H1 (cell line): ENCODE measurements at regions not wholly inside any gene's neighbourhood (a gene's known extent, or its start where the extent isn't known, plus 50 kb on each side); places are given as distances from the start of the nearest gene placed in this dataset.

ENCODE experiments used
- CTCF ChIA-PET: fragments of 300-600 bp; sonication (Branson Sonifier 250); formaldehyde crosslinking; loops from one replicate; lab custom pipeline; 2021; ENCODE audit not compliant: partially characterized antibody; lab: Charles Lee
- POLR2A ChIA-PET: fragments of 300-600 bp; sonication (Branson Sonifier 250); formaldehyde crosslinking; loops from one replicate; lab custom pipeline; 2021; ENCODE audit warnings: inconsistent platforms; ENCODE audit not compliant: partially characterized antibody; lab: Charles Lee
- DNase-seq, 2 experiments: peaks; one replicate each; pipeline versions ENCODE4 v3.0.0 to v3.0.0-alpha.2; 2010 to 2022; ENCODE audit warnings: low spot score in 2 of 2, low read depth in 1 of 2, mixed read lengths in 1 of 2
- FAIRE-seq: peaks from 2 replicates; lab custom pipeline; 2011; peaks lifted over from hg19 to GRCh38; lab: Jason Lieb, UNC
- H2AFZ ChIP-seq: 2 replicates; pipeline ENCODE4 v1.8.1; 2012; ENCODE audit warnings: low read length, inconsistent platforms
- H2AK5ac ChIP-seq: 2 replicates; pipeline ENCODE4 v1.6.1; 2013; ENCODE audit warnings: low read depth, low read length
- H2BK120ac ChIP-seq: replicated peaks from 2 replicates; pipeline ENCODE3; 2013; ENCODE audit warnings: low read depth, low read length, inconsistent platforms
- H2BK12ac ChIP-seq: 2 replicates; pipeline ENCODE4 v1.6.1; 2013; ENCODE audit warnings: low read depth, low read length
- H2BK15ac ChIP-seq: 2 replicates; pipeline ENCODE4 v1.6.1; 2013; ENCODE audit warnings: low read length
- H2BK20ac ChIP-seq: 2 replicates; pipeline ENCODE4 v1.6.1; 2013; ENCODE audit warnings: low read length
- H2BK5ac ChIP-seq: 2 replicates; pipeline ENCODE4 v1.6.1; 2013; ENCODE audit warnings: low read depth, low read length
- H3K14ac ChIP-seq: 2 replicates; pipeline ENCODE4 v1.6.1; 2013; ENCODE audit warnings: inconsistent platforms; ENCODE audit not compliant: insufficient read length
- H3K18ac ChIP-seq: 2 replicates; pipeline ENCODE4 v1.6.1; 2013; ENCODE audit warnings: low read length; ENCODE audit errors: extremely low read depth
- H3K23ac ChIP-seq: 2 replicates; pipeline ENCODE4 v1.6.1; 2013; ENCODE audit warnings: inconsistent platforms; ENCODE audit not compliant: insufficient read length
- H3K23me2 ChIP-seq: 2 replicates; pipeline ENCODE4 v1.6.1; 2013; ENCODE audit warnings: low read depth, low read length
- H3K27ac ChIP-seq: 2 replicates; pipeline ENCODE4 v1.6.1; 2011; ENCODE audit warnings: low read depth, low read length, inconsistent platforms
- H3K27me3 ChIP-seq, 4 experiments: replicated peaks in 1 of 4; 1 replicate in 1 of 4; 2 replicates in 3 of 4; pipeline versions ENCODE4 v1.6.1 to v1.8.1; 2011 to 2013; ENCODE audit warnings: low read length in 3 of 4, mild to moderate bottlenecking in 3 of 4, inconsistent platforms in 2 of 4, mixed read lengths in 2 of 4, moderate library complexity in 1 of 4; ENCODE audit not compliant: control insufficient read depth in 3 of 4, insufficient read depth in 3 of 4; ENCODE audit errors: extremely low read depth in 1 of 4
- H3K36me3 ChIP-seq, 4 experiments: 2 replicates each; pipeline versions ENCODE4 v1.6.1 to v1.8.1; 2011 to 2013; ENCODE audit warnings: mild to moderate bottlenecking in 4 of 4, low read length in 3 of 4, moderate library complexity in 2 of 4, control low read depth in 1 of 4, inconsistent platforms in 1 of 4; ENCODE audit not compliant: insufficient read depth in 4 of 4, control insufficient read depth in 2 of 4
- H3K4ac ChIP-seq: replicated peaks from 2 replicates; pipeline ENCODE3; 2013; ENCODE audit warnings: low read length, low read depth, mixed read lengths, inconsistent platforms; ENCODE audit not compliant: insufficient read length
- H3K4me1 ChIP-seq, 4 experiments: replicated peaks in 1 of 4; 1 replicate in 1 of 4; 2 replicates in 3 of 4; pipeline versions ENCODE4 v1.6.1 to v1.8.1; 2011 to 2013; ENCODE audit warnings: low read length in 3 of 4, inconsistent platforms in 2 of 4, mixed read lengths in 1 of 4; ENCODE audit not compliant: insufficient read depth in 4 of 4, control insufficient read depth in 3 of 4
- H3K4me2 ChIP-seq, 2 experiments: 2 replicates each; pipeline versions ENCODE4 v1.6.1 to v1.8.1; 2011 to 2013; ENCODE audit warnings: low read depth in 2 of 2, low read length in 2 of 2, control low read depth in 1 of 2, inconsistent platforms in 1 of 2, mild to moderate bottlenecking in 1 of 2; ENCODE audit not compliant: insufficient read depth in 1 of 2
- H3K4me3 ChIP-seq, 4 experiments: fragments of 200-600, 300-600 bp in 1 of 4; sonication (generic), shearing (Covaris generic), sonication (Bioruptor Twin) in 1 of 4; 2 replicates each; pipeline versions ENCODE4 v1.5.1 to v1.8.1; 2011 to 2016; ENCODE audit warnings: low read length in 4 of 4, low read depth in 3 of 4, control low read depth in 2 of 4, inconsistent platforms in 2 of 4, mild to moderate bottlenecking in 2 of 4, mixed read lengths in 1 of 4, moderate library complexity in 1 of 4; ENCODE audit not compliant: insufficient read depth in 2 of 4; ENCODE audit errors: extremely low read depth in 1 of 4
- H3K56ac ChIP-seq: replicated peaks from 2 replicates; pipeline ENCODE3; 2013; ENCODE audit warnings: low read depth, mild to moderate bottlenecking, mixed read lengths, low read length, inconsistent platforms; ENCODE audit not compliant: insufficient read length
- H3K79me1 ChIP-seq: 2 replicates; pipeline ENCODE4 v1.6.1; 2013; ENCODE audit warnings: low read depth, low read length, control low read depth
- H3K79me2 ChIP-seq, 2 experiments: 2 replicates each; pipeline versions ENCODE4 v1.6.1 to v1.8.1; 2012 to 2013; ENCODE audit warnings: low read length in 2 of 2, mild to moderate bottlenecking in 2 of 2, inconsistent platforms in 1 of 2; ENCODE audit not compliant: insufficient read depth in 2 of 2, control insufficient read depth in 1 of 2
- H3K9ac ChIP-seq, 4 experiments: replicated peaks in 1 of 4; 1 replicate in 1 of 4; 2 replicates in 3 of 4; pipeline versions ENCODE4 v1.6.1 to v1.8.1; 2011 to 2013; ENCODE audit warnings: low read depth in 3 of 4, low read length in 3 of 4, control low read depth in 2 of 4, mild to moderate bottlenecking in 2 of 4, moderate library complexity in 2 of 4, inconsistent platforms in 1 of 4; ENCODE audit errors: extremely low read depth in 1 of 4
- H3K9me3 ChIP-seq, 2 experiments: 2 replicates each; pipeline versions ENCODE4 v1.6.1 to v1.8.1; 2012 to 2013; ENCODE audit warnings: mild to moderate bottlenecking in 2 of 2, moderate library complexity in 2 of 2, control low read depth in 1 of 2, inconsistent platforms in 1 of 2, low read depth in 1 of 2, low read length in 1 of 2, mixed read lengths in 1 of 2; ENCODE audit not compliant: insufficient read depth in 2 of 2
- H4K20me1 ChIP-seq, 2 experiments: replicated peaks in 1 of 2; 2 replicates each; pipeline versions ENCODE3 to v1.8.1; 2011 to 2013; ENCODE audit warnings: inconsistent platforms in 2 of 2, low read length in 2 of 2, mild to moderate bottlenecking in 1 of 2; ENCODE audit not compliant: insufficient read depth in 2 of 2, control insufficient read depth in 1 of 2
- H4K5ac ChIP-seq: 2 replicates; pipeline ENCODE4 v1.6.1; 2013; ENCODE audit warnings: low read length, low read depth, mixed read lengths, inconsistent platforms; ENCODE audit not compliant: insufficient read length
- H4K8ac ChIP-seq: 2 replicates; pipeline ENCODE4 v1.8.0; 2013; ENCODE audit warnings: mild to moderate bottlenecking, moderate library complexity, low read length, inconsistent platforms; ENCODE audit not compliant: insufficient read depth; ENCODE audit errors: extremely low read depth
- H4K91ac ChIP-seq: replicated peaks from 2 replicates; pipeline ENCODE3; 2013; ENCODE audit warnings: low read length, mixed read lengths, inconsistent platforms; ENCODE audit not compliant: insufficient read length
- ASH2L ChIP-seq: fragments of 200-600, 300-600 bp; sonication (generic); IDR thresholded peaks from one replicate; pipeline ENCODE4 v1.7.1; 2017; ENCODE audit warnings: low read length
- CHD2 ChIP-seq: IDR thresholded peaks from 2 replicates; pipeline ENCODE4 v1.6.1; 2012; ENCODE audit warnings: low read length, improper control_type of control experiment
- SP4 ChIP-seq: IDR thresholded peaks from 2 replicates; pipeline ENCODE4 v1.6.1; 2012; ENCODE audit warnings: low read length, inconsistent platforms
- WGBS, 2 experiments: shearing (Covaris generic) in 1 of 2; methylation state at CpG; one replicate each; pipeline versions ENCODE4 v1.1.6 to v1.1.7; 2013 to 2015; ENCODE audit warnings: low lambda C conversion rate in 2 of 2, mixed read lengths in 2 of 2, inconsistent platforms in 1 of 2, low coverage in 1 of 2, missing lambda C conversion rate in 1 of 2; ENCODE audit not compliant: insufficient replicate concordance in 2 of 2, insufficient coverage in 1 of 2, insufficient read length in 1 of 2; ENCODE audit errors: extremely low coverage in 1 of 2, missing lambda C conversion rate in 1 of 2; 5-methylcytosine and 5-hydroxymethylcytosine counted together

DNA sequence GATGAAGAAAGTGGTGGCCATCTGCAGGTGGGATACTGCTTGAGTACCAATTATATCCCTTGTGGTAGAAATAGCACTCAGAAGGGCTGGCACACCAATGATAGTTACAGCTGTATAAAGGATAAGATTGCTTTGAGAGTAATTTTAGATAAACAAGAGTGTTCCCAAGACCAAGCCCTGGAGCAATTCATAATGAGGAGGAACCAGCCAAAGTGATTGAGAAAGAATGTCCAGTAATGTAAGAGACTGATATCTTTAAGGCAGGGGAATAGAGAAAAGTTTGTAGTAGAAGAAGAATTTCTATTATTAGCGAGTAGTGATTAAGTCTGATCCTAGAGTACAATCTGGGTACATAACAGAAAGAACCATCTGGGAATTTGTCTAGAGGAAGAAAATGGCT, 945.1 kb downstream of the OTOL1 start:
- no peaks in the 10 kb centered on the region for H3K36me3 ChIP-seq
- no peak overlapping the region for H3K4me3 ChIP-seq
- DNase-seq (no peak), FAIRE-seq (no peak)
- ChIA-PET POLR2A (no interaction called here), CTCF (no interaction called here)
- H3K23me2 ChIP-seq, result no peaks in the 10 kb centered on the region
- H2BK12ac ChIP-seq, result no peak overlapping the region
- no peak overlapping the region for H3K27ac ChIP-seq
- H3K56ac ChIP-seq, result no peak overlapping the region
- H3K27me3 ChIP-seq, result no peaks in the 10 kb centered on the region
- H4K20me1 ChIP-seq, result no peaks in the 10 kb centered on the region
- no peaks in the 10 kb centered on the region for H3K4me1 ChIP-seq
- H2AK5ac ChIP-seq, result no peak overlapping the region
- no peaks in the 10 kb centered on the region for H3K79me2 ChIP-seq
- H3K4ac ChIP-seq, result no peak overlapping the region
- H4K5ac ChIP-seq, result no peak overlapping the region
- no peak overlapping the region for H4K91ac ChIP-seq
- no peak overlapping the region for H4K8ac ChIP-seq
- no peak overlapping the region for H2BK120ac ChIP-seq
- H3K18ac ChIP-seq, result no peak overlapping the region
- H3K9me3 ChIP-seq, result no peaks in the 10 kb centered on the region
- no peak overlapping the region for H2AFZ ChIP-seq
- no peak overlapping the region for H2BK20ac ChIP-seq
- no peak overlapping the region for H3K14ac ChIP-seq
- H2BK15ac ChIP-seq, result no peak overlapping the region
- TF ChIP-seq SP4 (no peak), ASH2L (no peak), CHD2 (no peak)
- H3K79me1 ChIP-seq, result no peaks in the 10 kb centered on the region
- 35% methylated on average over 1 of the region's 1 CpG; no CpG with 5 or more reads in 1 of the 2 experiments for WGBS, 2 experiments
- H3K4me2 ChIP-seq, result no peak overlapping the region
- no peak overlapping the region for H2BK5ac ChIP-seq
- H3K9ac ChIP-seq, result no peak overlapping the region
- no peak overlapping the region for H3K23ac ChIP-seq
